Psoas muscle (tissue), 7 donors: ENCODE measurements at regions not wholly inside any gene's neighbourhood (a gene's known extent, or its start where the extent isn't known, plus 50 kb on each side); places are given as distances from the start of the nearest gene placed in this dataset.

Experiments
- ATAC-seq, 4 donors: fragments of 200-7000 bp; cut with Tn5 transposase; one replicate each; pipeline ENCODE4 v1.9.1; 2020; ENCODE audit warnings: moderate library complexity in 3 of 4, mild to moderate bottlenecking in 2 of 4
- DNase-seq, 2 donors: peaks; one replicate each; pipeline ENCODE4 v3.0.0-alpha.2; 2020
- H3K27ac ChIP-seq: fragments of 200-600 bp; one replicate; pipeline ENCODE4 v1.8.0; 2022
- H3K27me3 ChIP-seq, 3 donors: fragments of 200-600 bp in 1 of 3; one replicate each; pipeline versions ENCODE4 v1.6.1 to v1.8.0; 2013 to 2022; ENCODE audit warnings: low read length in 2 of 3, mild to moderate bottlenecking in 2 of 3, moderate library complexity in 1 of 3; ENCODE audit not compliant: insufficient read depth in 3 of 3
- H3K36me3 ChIP-seq, 2 donors: fragments of 200-600 bp in 1 of 2; one replicate each; pipeline versions ENCODE4 v1.6.1 to v1.8.0; 2013 to 2022; ENCODE audit warnings: low read depth in 1 of 2, mild to moderate bottlenecking in 1 of 2, moderate library complexity in 1 of 2; ENCODE audit not compliant: insufficient read depth in 1 of 2
- H3K4me1 ChIP-seq: fragments of 200-600 bp; one replicate; pipeline ENCODE4 v1.8.0; 2022
- H3K4me3 ChIP-seq: fragments of 200-600 bp; one replicate; pipeline ENCODE4 v1.8.0; 2022; ENCODE audit warnings: mild to moderate bottlenecking
- H3K9me3 ChIP-seq: fragments of 200-600 bp; one replicate; pipeline ENCODE4 v1.8.0; 2022
- WGBS, 3 donors: extraction: QIAGEN DNeasy Blood & Tissue Kit; methylation state at CpG; one replicate each; pipeline versions ENCODE4 v1.1.6 to v1.1.7; 2013; 5-methylcytosine and 5-hydroxymethylcytosine counted together
- intact Hi-C, 2 donors: fragments of 100-400 bp; cut with DNase I; formaldehyde crosslinking; loops; one replicate each; pipeline versions ENCODE4 v1.11.0 to v1.14.2; 2022
- TF ChIP-seq, protein P1 (sequence below): fragments of 200-600 bp; IDR thresholded peaks from one replicate; pipeline ENCODE4 v1.8.0; 2022; ENCODE audit warnings: antibody characterized with exemption
- donor health status: healthy with polysubstance abuse.
- donor health status: DM: no; HTN: no; CAD: no; lungs with moderate emphysema.
- donor health status: Bipolar disorder and iron deficiency.
- donor health status: healthy.
- donor health status: DM: yes; HTN: yes; CAD: no.
- donor health status: DM: no; HTN: no; CAD: no.
- donor health status: DM: yes; HTN: yes; CAD: no.

- Histone ChIP-seq H3K4me1 (no peaks in the 10 kb centered on the region), H3K4me3 (no peak overlapping the region), H3K27me3 (no peaks in the 10 kb centered on the region), H3K27ac (no peak overlapping the region), H3K9me3 (no peaks in the 10 kb centered on the region), H3K36me3 (no peaks in the 10 kb centered on the region)
- ATAC-seq, result no peak
- WGBS, 3 donors, result 95 to 97% (median 97%) methylated on average over 4 of the region's 4 CpGs
- TF ChIP-seq, protein P1, sequence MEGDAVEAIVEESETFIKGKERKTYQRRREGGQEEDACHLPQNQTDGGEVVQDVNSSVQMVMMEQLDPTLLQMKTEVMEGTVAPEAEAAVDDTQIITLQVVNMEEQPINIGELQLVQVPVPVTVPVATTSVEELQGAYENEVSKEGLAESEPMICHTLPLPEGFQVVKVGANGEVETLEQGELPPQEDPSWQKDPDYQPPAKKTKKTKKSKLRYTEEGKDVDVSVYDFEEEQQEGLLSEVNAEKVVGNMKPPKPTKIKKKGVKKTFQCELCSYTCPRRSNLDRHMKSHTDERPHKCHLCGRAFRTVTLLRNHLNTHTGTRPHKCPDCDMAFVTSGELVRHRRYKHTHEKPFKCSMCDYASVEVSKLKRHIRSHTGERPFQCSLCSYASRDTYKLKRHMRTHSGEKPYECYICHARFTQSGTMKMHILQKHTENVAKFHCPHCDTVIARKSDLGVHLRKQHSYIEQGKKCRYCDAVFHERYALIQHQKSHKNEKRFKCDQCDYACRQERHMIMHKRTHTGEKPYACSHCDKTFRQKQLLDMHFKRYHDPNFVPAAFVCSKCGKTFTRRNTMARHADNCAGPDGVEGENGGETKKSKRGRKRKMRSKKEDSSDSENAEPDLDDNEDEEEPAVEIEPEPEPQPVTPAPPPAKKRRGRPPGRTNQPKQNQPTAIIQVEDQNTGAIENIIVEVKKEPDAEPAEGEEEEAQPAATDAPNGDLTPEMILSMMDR, result no peak
- intact Hi-C loops, result no loop called here
- DNase-seq, result no peak
Observed at GRCh38 chr5:67427850-67428298, 231.3 kb upstream of the CD180 start.

GRCh38 chr5:67426961-67427849 is 230.6 kb upstream of the CD180 start:
- Histone ChIP-seq H3K9me3 (no peaks in the 10 kb centered on the region), H3K27ac (no peak overlapping the region), H3K27me3 (no peaks in the 10 kb centered on the region), H3K4me3 (no peak overlapping the region), H3K36me3 (no peaks in the 10 kb centered on the region), H3K4me1 (no peaks in the 10 kb centered on the region)
- TF ChIP-seq, protein P1, result no peak
- DNase-seq, result no peak
- 87 to 88% (median 88%) methylated on average over 2 of the region's 2 CpGs for WGBS, 3 donors
- ATAC-seq, result no peak
- intact Hi-C loops, result no loop called here

DNA sequence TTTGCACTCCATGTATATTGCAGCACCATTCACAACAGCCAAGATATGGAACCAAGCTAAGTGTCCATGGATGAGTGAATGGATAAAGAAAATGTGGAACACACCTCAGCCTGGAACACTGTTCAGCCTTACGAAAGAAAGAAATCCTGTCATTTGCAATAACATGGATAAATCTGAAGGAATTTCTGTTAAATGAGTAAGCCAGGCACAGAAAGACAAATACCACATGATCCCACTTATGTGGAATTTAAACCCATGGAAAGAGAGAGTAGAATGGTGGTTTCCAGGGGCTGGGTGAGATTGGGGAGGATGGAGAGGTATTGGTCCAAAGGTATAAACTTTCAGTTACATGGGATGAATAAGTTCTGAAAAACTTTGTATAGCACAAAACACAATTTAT is 228.9 kb upstream of the CD180 start:
- Histone ChIP-seq H3K27ac (no peak overlapping the region), H3K4me3 (no peak overlapping the region), H3K36me3 (no peaks in the 10 kb centered on the region), H3K4me1 (no peaks in the 10 kb centered on the region), H3K9me3 (no peaks in the 10 kb centered on the region), H3K27me3 (no peaks in the 10 kb centered on the region)
- WGBS, 3 donors, result 87 to 98% (median 94%) methylated on average over 1 of the region's 1 CpG
- intact Hi-C loops, result no loop called here
- DNase-seq, result no peak
- ATAC-seq, result no peak
- TF ChIP-seq, protein P1, result no peak

- peak overlapping the region; percentile 61 for H3K4me3 ChIP-seq
- H3K27ac ChIP-seq, result peak overlapping the region; percentile 73
- ATAC-seq (peak; percentile 71 to 95 (median 90)), DNase-seq (no peak)
- TF ChIP-seq, protein P1, result no peak
- H3K27me3 ChIP-seq, result no peaks in the 10 kb centered on the region
- WGBS, 3 donors, result 23 to 31% (median 25%) methylated on average over 2 of the region's 2 CpGs
- peaks cover 8% of the 10 kb centered on the region for H3K4me1 ChIP-seq
- H3K9me3 ChIP-seq, result no peaks in the 10 kb centered on the region
- intact Hi-C loops, result no loop called here
- no peaks in the 10 kb centered on the region for H3K36me3 ChIP-seq
Observed at GRCh38 chr5:67417839-67418238, 221.2 kb upstream of the CD180 start.
